AG04450 (cell line): ENCODE measurements at regions not wholly inside any gene's neighbourhood (a gene's known extent, or its start where the extent isn't known, plus 50 kb on each side); places are given as distances from the start of the nearest gene placed in this dataset.
"Not testable (repeated sequence)": the region's sequence is repeated elsewhere in the genome, so short reads cannot be mapped to it uniquely, and the experiment has no call there.

ENCODE experiments used
- CTCF ChIA-PET: fragments of 300-600, 350-600 bp; formaldehyde crosslinking; extraction: SDS; loops from one replicate; lab custom pipeline; 2022; ENCODE audit warnings: antibody characterized with exemption, inconsistent platforms; lab: Charles Lee
- POLR2A ChIA-PET: fragments of 350-600 bp; formaldehyde crosslinking; extraction: SDS; loops from one replicate; lab custom pipeline; 2021; ENCODE audit warnings: antibody characterized with exemption, inconsistent platforms; lab: Yijun Ruan, JAX
- DNase-seq: peaks from one replicate; pipeline ENCODE4 v3.0.0-alpha.2; 2011; ENCODE audit warnings: low read depth, low spot score
- H3K27ac ChIP-seq: one replicate; pipeline ENCODE4 v1.5.1; 2012; ENCODE audit warnings: low read depth, low read length, control low read depth
- H3K27me3 ChIP-seq: one replicate; pipeline ENCODE4 v1.6.0; 2012; ENCODE audit warnings: low read length; ENCODE audit not compliant: control insufficient read depth, insufficient read depth
- H3K4me3 ChIP-seq: 2 replicates; pipeline ENCODE4 v1.5.1; 2011; ENCODE audit warnings: mild to moderate bottlenecking, low read depth, low read length, control low read depth
- H3K9me3 ChIP-seq: 2 replicates; pipeline ENCODE4 v1.5.1; 2012; ENCODE audit warnings: low read length; ENCODE audit not compliant: control insufficient read depth, insufficient read depth
- TF ChIP-seq, protein P1 (sequence below): IDR thresholded peaks from 2 replicates; pipeline ENCODE4 v1.5.1; 2011; ENCODE audit warnings: low read depth, low read length, control low read depth, inconsistent platforms

- POLR2A ChIA-PET = no interaction called here
- H3K27ac ChIP-seq = no peak overlapping the region
- no peak for DNase-seq
- no peaks in the 10 kb centered on the region; the same call in 1 of the 2 replicates for H3K9me3 ChIP-seq
- no peak overlapping the region for H3K4me3 ChIP-seq
- no peaks in the 10 kb centered on the region for H3K27me3 ChIP-seq
- TF ChIP-seq, protein P1, sequence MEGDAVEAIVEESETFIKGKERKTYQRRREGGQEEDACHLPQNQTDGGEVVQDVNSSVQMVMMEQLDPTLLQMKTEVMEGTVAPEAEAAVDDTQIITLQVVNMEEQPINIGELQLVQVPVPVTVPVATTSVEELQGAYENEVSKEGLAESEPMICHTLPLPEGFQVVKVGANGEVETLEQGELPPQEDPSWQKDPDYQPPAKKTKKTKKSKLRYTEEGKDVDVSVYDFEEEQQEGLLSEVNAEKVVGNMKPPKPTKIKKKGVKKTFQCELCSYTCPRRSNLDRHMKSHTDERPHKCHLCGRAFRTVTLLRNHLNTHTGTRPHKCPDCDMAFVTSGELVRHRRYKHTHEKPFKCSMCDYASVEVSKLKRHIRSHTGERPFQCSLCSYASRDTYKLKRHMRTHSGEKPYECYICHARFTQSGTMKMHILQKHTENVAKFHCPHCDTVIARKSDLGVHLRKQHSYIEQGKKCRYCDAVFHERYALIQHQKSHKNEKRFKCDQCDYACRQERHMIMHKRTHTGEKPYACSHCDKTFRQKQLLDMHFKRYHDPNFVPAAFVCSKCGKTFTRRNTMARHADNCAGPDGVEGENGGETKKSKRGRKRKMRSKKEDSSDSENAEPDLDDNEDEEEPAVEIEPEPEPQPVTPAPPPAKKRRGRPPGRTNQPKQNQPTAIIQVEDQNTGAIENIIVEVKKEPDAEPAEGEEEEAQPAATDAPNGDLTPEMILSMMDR = no peak
- CTCF ChIA-PET = no interaction called here
Measured at GRCh38 chr10:2881720-2882620, 185.4 kb upstream of the PFKP start.

- H3K27me3 ChIP-seq, H3K27ac ChIP-seq, POLR2A ChIA-PET, CTCF ChIA-PET, H3K4me3 ChIP-seq, DNase-seq, H3K9me3 ChIP-seq: not testable (repeated sequence)
Measured at GRCh38 chr10:2880050-2880449, 187.3 kb upstream of the PFKP start.

DNA sequence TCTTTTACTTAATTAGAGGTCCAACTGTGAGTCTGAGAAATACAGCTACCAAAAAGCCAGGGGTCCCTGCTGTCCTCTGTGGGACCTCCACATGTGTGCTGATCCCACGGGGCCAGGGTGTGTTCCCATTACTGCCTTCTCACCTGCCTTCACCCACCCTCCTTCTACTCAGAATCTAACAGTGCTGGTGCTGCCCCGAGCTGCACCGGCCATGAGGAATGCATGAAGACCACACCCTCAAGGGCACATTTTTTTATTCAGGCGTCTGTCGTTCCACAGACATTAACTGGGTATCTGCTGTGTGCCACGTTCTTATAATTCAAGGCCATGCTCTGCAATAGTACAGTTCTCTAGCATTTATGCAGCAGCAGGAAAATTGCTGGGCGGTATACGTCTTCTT lies 188.5 kb upstream of the PFKP start:
- H3K27me3 ChIP-seq = no peaks in the 10 kb centered on the region
- TF ChIP-seq, protein P1 = no peak
- no peak overlapping the region for H3K27ac ChIP-seq
- ChIA-PET POLR2A (no interaction called here), CTCF (no interaction called here)
- no peak overlapping the region for H3K4me3 ChIP-seq
- no peak for DNase-seq
- H3K9me3 ChIP-seq = no peaks in the 10 kb centered on the region; the same call in 1 of the 2 replicates

- Histone ChIP-seq H3K9me3 (no peaks in the 10 kb centered on the region; the same call in 1 of the 2 replicates), H3K27ac (no peak overlapping the region), H3K4me3 (no peak overlapping the region), H3K27me3 (no peaks in the 10 kb centered on the region)
- ChIA-PET POLR2A (no interaction called here), CTCF (no interaction called here)
- TF ChIP-seq, protein P1 = no peak
- DNase-seq = no peak
Measured at GRCh38 chr10:2876032-2876431, 191.3 kb upstream of the PFKP start.

DNA sequence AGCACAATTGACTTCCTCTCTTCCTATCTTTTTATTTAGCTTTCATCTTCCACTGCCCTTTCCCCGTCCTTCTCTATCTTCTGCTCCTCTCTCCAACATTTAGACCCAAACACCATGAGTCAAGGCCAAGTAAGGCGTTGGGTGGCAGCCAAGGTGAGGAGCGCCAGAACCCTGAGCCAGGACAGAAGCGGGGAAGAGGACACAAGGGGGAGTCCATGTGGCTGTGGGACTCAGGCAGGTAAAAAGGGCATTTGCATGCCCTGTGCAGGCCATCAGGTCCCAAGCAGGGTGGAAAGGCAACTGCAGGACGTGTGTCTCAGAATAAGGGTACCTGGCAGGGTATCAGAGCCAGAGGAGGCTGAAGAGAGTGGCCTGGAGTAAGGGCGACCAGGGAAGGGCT lies 192.4 kb upstream of the PFKP start:
- Histone ChIP-seq H3K27ac (no peak overlapping the region), H3K9me3 (no peaks in the 10 kb centered on the region; the same call in 1 of the 2 replicates), H3K27me3 (no peaks in the 10 kb centered on the region), H3K4me3 (no peak overlapping the region)
- no peak for DNase-seq
- CTCF ChIA-PET = no interaction called here
- TF ChIP-seq, protein P1 = no peak
- POLR2A ChIA-PET = no interaction called here
